ENCODE measurements at regions not wholly inside any gene's neighbourhood (a gene's known extent, or its start where the extent isn't known, plus 50 kb on each side); places are given as distances from the start of the nearest gene placed in this dataset.

DNA sequence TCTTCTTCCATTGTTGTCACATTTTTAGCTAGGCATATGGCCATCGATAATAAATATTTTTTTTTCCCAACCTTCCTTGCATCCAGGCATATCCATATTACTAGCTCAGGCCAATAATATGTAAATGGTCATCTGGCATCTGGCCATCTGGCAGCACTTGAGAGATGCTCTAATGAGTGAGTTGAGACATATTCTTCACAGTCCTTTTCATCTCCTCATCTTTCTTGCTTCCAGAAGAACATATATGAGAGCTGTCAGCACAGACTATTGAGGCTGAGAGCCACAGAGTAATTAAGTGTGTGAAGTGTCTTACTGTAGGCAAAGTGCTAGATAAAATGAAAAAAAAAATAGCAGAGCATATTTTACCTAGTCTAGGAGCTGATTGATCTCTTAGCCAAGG lies 628.4 kb upstream of the TMPRSS15 start:
- no peaks in the 10 kb centered on the region for H3K9me3 ChIP-seq
- H3K4me1 ChIP-seq = no peaks in the 10 kb centered on the region
- no peak for DNase-seq
- H3K27me3 ChIP-seq = no peaks in the 10 kb centered on the region
- no peak overlapping the region for H3K4me3 ChIP-seq
- no peak overlapping the region for H3K27ac ChIP-seq
- WGBS, 2 donors (ENCODE audit: low coverage in 1 of 2) = 78 to 93% methylated on average over 1 of the region's 1 CpG
- intact Hi-C loops (cut with DNase I; ENCODE audit: low total_unique reads) (no loop called here), in situ Hi-C loops (cut with MboI; ENCODE audit: low pct_ligation_motif_present in 1 of 4, low pct_unique_long_range_greater_than_20kb in 1 of 4, low sequenced_read_pairs in 3 of 4) (no loop called here)
- H3K36me3 ChIP-seq = no peaks in the 10 kb centered on the region
- TF ChIP-seq POLR2AphosphoS5 (IDR thresholded peaks at IDR 0.05) = no peak
- TF ChIP-seq EP300 (IDR thresholded peaks at IDR 0.05; ENCODE audit: low read depth) = no peak

DNA sequence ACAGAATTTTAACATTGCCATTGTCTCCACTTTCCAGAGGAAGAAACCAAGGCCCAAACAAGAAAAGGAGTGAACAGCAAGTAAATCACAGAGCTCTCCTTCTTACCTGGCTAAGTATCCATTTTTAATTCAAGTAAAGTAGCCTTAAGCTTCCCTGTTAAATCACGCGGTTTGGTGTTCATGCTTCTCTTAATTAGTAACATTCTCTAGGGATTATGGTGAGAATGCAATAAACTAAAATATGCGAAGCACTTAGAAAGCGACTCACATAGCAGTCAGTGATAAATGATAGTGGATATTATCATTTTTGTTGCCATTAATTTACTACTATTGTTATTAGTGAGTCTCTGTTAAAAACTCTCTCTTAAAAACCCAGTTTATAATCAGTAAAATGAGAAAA lies 630.5 kb upstream of the TMPRSS15 start:
- H3K27ac ChIP-seq = no peak overlapping the region
- 84 to 85% methylated on average over 4 of the region's 4 CpGs for WGBS, 2 donors (ENCODE audit: low coverage in 1 of 2)
- H3K27me3 ChIP-seq = no peaks in the 10 kb centered on the region
- no peak for DNase-seq
- in situ Hi-C loops (cut with MboI; ENCODE audit: low pct_ligation_motif_present in 1 of 4, low pct_unique_long_range_greater_than_20kb in 1 of 4, low sequenced_read_pairs in 3 of 4) (no loop called here), intact Hi-C loops (cut with DNase I; ENCODE audit: low total_unique reads) (no loop called here)
- no peaks in the 10 kb centered on the region for H3K9me3 ChIP-seq
- TF ChIP-seq EP300 (IDR thresholded peaks at IDR 0.05; ENCODE audit: low read depth) = no peak
- TF ChIP-seq POLR2A (IDR thresholded peaks at IDR 0.05) = no peak
- TF ChIP-seq, protein P1, sequence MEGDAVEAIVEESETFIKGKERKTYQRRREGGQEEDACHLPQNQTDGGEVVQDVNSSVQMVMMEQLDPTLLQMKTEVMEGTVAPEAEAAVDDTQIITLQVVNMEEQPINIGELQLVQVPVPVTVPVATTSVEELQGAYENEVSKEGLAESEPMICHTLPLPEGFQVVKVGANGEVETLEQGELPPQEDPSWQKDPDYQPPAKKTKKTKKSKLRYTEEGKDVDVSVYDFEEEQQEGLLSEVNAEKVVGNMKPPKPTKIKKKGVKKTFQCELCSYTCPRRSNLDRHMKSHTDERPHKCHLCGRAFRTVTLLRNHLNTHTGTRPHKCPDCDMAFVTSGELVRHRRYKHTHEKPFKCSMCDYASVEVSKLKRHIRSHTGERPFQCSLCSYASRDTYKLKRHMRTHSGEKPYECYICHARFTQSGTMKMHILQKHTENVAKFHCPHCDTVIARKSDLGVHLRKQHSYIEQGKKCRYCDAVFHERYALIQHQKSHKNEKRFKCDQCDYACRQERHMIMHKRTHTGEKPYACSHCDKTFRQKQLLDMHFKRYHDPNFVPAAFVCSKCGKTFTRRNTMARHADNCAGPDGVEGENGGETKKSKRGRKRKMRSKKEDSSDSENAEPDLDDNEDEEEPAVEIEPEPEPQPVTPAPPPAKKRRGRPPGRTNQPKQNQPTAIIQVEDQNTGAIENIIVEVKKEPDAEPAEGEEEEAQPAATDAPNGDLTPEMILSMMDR (IDR thresholded peaks at IDR 0.05) = no peak
- TF ChIP-seq POLR2AphosphoS5 (IDR thresholded peaks at IDR 0.05) = no peak
- H3K36me3 ChIP-seq = no peaks in the 10 kb centered on the region
- no peaks in the 10 kb centered on the region for H3K4me1 ChIP-seq
- no peak overlapping the region for H3K4me3 ChIP-seq

DNA sequence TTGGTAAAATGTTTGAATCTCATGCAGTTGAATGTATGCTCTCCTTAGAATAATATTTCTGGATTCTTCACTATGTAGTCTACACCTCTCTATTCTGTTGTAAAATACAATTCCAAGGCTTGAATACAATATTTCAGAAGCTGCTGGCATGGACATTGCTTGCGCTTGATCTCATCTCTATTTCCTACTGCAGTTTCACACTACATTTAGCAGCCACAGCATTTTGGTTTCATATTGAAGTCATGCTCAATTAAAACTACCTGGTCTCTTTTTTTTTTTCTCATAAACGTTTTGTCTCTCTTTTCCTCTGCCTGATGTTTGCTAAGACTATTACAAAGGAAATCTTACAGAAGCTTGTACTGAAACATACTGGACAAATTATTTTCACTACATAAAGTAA lies 631.0 kb upstream of the TMPRSS15 start:
- H3K27me3 ChIP-seq = no peaks in the 10 kb centered on the region
- TF ChIP-seq, protein P1 (IDR thresholded peaks at IDR 0.05) = no peak
- TF ChIP-seq POLR2A (IDR thresholded peaks at IDR 0.05) (no peak), EP300 (IDR thresholded peaks at IDR 0.05; ENCODE audit: low read depth) (no peak), POLR2AphosphoS5 (IDR thresholded peaks at IDR 0.05) (no peak)
- H3K9me3 ChIP-seq = no peaks in the 10 kb centered on the region
- in situ Hi-C loops (cut with MboI; ENCODE audit: low pct_ligation_motif_present in 1 of 4, low pct_unique_long_range_greater_than_20kb in 1 of 4, low sequenced_read_pairs in 3 of 4) (no loop called here), intact Hi-C loops (cut with DNase I; ENCODE audit: low total_unique reads) (no loop called here)
- H3K4me1 ChIP-seq = no peaks in the 10 kb centered on the region
- no peak overlapping the region for H3K4me3 ChIP-seq
- no peaks in the 10 kb centered on the region for H3K36me3 ChIP-seq
- 14 to 56% methylated on average over 1 to 2 of the region's 2 CpGs for WGBS, 2 donors (ENCODE audit: low coverage in 1 of 2)
- no peak overlapping the region for H3K27ac ChIP-seq
- no peak for DNase-seq

DNA sequence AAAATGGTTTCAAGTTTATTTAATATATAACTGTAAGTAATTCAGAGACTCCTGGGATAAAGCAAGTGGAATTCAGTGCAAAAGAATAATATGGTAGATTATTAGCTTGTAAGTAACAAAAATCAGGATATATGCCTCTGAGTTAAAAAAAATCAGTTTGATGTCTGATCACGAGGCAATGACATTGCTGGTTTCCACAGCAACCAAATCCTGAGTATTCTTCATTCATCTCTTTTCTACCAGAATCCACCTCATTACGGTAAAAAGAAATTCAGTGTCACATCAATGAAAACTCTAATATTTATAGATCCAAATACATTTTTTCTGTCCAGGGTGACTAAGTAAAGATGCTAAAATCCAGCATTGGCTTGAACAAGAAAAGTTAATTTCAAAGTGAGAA lies 642.3 kb upstream of the TMPRSS15 start:
- no peak for DNase-seq
- intact Hi-C loops (cut with DNase I; ENCODE audit: low total_unique reads) = no loop called here
- 57 to 74% methylated on average over 2 of the region's 2 CpGs for WGBS, 2 donors (ENCODE audit: low coverage in 1 of 2)

More for the DNA sequence above, 642.3 kb upstream of the TMPRSS15 start:
- Histone ChIP-seq H3K27me3 (no peaks in the 10 kb centered on the region), H3K9me3 (no peaks in the 10 kb centered on the region), H3K4me1 (peaks cover 0 to 20% (median 2%) of the 10 kb centered on the region in 4 donors), H3K4me3 (no peak overlapping the region), H3K36me3 (no peaks in the 10 kb centered on the region), H3K27ac (no peak overlapping the region)
- in situ Hi-C loops (cut with MboI; ENCODE audit: low pct_ligation_motif_present in 1 of 4, low pct_unique_long_range_greater_than_20kb in 1 of 4, low sequenced_read_pairs in 3 of 4) = no loop called here
- no peak for TF ChIP-seq EP300 (IDR thresholded peaks at IDR 0.05; ENCODE audit: low read depth)
- no peak for TF ChIP-seq POLR2A (IDR thresholded peaks at IDR 0.05)
- TF ChIP-seq, protein P1 (IDR thresholded peaks at IDR 0.05) = no peak
- no peak for TF ChIP-seq POLR2AphosphoS5 (IDR thresholded peaks at IDR 0.05)
